ENCODE measurements at regions not wholly inside any gene's neighbourhood (a gene's known extent, or its start where the extent isn't known, plus 50 kb on each side); places are given as distances from the start of the nearest gene placed in this dataset.

DNA sequence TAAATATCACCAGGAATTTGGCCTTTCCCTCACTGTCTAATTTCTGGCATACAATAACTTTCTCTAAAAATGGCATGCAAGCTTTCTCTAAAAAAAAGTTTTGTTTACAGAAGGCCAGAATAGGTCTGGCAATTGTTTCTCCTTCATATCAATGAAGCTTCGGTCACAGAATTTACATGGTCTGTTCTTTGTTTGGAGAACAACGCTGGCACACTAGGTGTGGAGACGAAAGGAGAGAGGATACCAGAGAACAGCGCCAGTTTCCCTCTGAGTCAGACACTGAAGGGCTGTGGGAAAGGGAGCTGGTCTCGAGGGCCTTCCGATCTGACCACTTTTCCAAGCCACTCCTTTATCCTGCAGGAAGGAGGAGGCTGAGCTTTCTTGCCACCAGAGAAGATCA, 60.1 kb upstream of the ITGA1 start:
- no peak for DNase-seq (ENCODE audit: low spot score)

DNA sequence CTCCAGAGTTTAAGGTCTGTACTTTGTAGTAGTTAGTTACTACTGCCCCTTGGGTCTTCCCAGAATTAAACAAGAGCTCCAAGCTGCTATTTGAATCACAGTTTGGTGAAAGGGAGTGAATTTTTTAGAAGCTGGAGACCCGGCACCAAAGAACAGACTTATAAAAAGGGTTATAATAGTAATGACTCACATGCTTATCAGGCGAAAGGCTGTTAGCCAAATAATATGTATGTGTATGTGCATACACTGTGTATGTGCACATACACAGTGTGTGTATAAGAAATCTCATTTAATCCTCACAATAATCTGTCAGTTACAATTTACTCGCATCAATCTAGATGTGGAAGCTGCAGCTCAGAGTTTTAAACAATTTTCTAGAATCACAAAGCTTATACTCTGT, 59.5 kb upstream of the ITGA1 start:
- no peak for DNase-seq (ENCODE audit: low spot score)

DNA sequence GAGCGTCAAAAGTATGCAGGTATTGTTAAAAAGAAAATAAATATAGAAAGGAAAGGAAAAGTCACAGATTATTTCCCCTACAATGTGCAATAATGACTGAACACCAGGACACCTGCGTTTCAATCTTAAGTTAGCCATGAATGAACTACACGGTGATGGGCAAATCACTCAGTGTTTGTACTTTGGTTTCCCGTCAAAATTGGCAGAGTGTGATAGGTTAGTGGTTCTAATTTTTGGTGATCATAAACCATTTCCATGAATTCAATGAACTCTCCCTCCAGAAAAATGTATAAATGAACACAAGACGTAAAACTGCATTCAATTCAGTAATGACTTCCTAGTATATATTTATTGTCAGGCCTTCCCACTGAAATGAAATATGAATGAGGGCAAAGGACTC, 59.0 kb upstream of the ITGA1 start:
- DNase-seq (ENCODE audit: low spot score) = no peak

DNA sequence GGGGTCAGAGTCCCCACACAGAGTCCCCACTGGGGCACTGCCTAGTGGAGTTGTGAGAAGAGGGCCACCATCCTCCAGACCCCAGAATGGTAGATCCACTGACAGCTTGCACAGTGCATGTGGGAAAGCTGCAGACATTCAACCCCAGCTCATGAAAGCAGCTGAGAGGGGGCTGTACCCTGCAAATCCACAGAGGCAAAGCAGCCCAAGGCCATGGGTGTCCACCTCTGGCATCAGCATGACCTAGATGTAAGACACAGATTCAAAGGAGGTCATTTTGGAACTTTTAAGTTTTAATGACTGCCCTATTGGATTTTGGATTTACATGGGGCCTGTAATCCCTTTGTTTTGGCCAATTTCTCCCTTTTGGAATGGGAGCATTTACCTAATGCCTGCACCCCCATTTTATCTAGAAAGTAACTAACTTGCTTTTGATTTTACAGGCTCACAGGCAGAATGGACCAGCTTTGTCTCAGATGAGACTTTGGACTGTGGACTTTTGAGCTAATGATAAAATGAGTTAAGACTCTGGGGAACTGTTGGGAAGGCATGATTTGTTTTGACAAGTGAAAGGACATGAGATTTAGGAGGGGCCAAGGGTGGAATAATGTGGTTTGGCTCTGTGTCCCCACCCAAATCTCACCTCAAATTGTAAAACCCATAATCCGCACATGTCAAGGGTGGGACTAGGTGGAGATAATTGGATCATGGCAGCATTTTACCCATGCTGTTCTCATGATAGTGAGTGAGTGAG, 56.3 kb upstream of the ITGA1 start:
- no peak for DNase-seq (ENCODE audit: low spot score)

DNA sequence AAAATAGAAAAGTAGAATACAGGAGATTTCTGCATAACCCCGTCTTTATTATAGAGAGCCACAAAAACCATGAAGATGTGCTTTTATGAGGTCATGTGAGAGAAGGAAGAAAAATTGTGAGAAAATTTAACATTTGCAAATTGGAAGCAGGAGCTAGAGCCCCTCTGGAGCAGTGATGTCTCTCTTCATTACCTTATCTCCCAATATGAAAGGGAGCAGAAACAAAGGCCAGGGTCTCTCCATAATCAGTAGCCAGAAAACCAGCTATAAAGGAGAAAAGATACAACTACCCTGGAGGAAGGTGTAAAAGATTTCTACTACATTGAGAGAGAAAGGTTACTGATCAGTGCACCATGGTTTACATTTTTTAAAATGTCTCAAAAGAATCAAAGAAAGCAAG, 53.2 kb upstream of the ITGA1 start:
- DNase-seq (ENCODE audit: low spot score) = no peak

DNA sequence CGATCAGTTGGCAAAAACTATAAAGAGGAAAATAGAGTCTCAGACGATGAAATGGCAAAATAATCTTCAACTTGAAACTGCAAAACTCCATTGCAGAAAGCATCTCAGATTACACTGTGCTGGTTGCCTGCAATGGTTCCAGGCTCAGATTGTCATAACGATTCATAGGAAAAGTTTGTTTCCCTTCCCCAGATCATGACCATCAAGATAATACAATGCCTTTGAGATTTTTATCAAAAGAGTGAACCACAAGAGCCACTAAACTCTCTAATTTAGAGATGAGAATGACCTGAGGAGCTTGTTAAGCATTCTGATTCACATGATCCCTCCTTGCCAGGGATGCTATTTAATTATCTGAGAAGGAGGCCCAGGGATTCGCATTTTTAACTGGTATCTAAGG, 52.6 kb upstream of the ITGA1 start:
- no peak for DNase-seq (ENCODE audit: low spot score)

Measured in hematopoietic multipotent progenitor cell treated with erythropoietin and hydrocortisone succinate and interleukin-3 and kit ligand, for 17 days (in vitro differentiated cells).